Sigmoid colon (tissue), 6 donors: ENCODE measurements at regions not wholly inside any gene's neighbourhood (a gene's known extent, or its start where the extent isn't known, plus 50 kb on each side); places are given as distances from the start of the nearest gene placed in this dataset.

ENCODE experiments used
- DNase-seq: peaks from one replicate; pipeline ENCODE4 v3.0.0-alpha.2; 2019
- H3K27ac ChIP-seq, 4 donors: fragments of 200-600 bp; sonication (generic); one replicate each; pipeline ENCODE4 v1.5.1; 2016 to 2019; ENCODE audit warnings: mild to moderate bottlenecking in 1 of 4
- H3K27me3 ChIP-seq, 3 donors: fragments of 200-600 bp; sonication (generic); one replicate each; pipeline ENCODE4 v1.5.1; 2019; ENCODE audit warnings: mild to moderate bottlenecking in 1 of 3
- H3K36me3 ChIP-seq, 4 donors: fragments of 200-600 bp; sonication (generic); one replicate each; pipeline ENCODE4 v1.5.1; 2016 to 2019
- H3K4me1 ChIP-seq, 4 donors: fragments of 200-600 bp; sonication (generic); one replicate each; pipeline ENCODE4 v1.5.1; 2017 to 2019
- H3K4me3 ChIP-seq, 4 donors: fragments of 200-600 bp; sonication (generic); one replicate each; pipeline ENCODE4 v1.5.1; 2017 to 2019; ENCODE audit warnings: mild to moderate bottlenecking in 2 of 4, moderate library complexity in 1 of 4
- H3K9me3 ChIP-seq, 4 donors: fragments of 200-600 bp in 3 of 4; sonication (generic) in 3 of 4; one replicate each; pipeline versions ENCODE4 v1.5.1 to v1.6.1; 2013 to 2019
- CTCF ChIP-seq, 4 experiments: fragments of 450-650 bp in 3 of 4; fragments of 200-600 bp in 1 of 4; IDR thresholded peaks; one replicate each; pipeline ENCODE4 v1.5.1; 2016 to 2019; ENCODE audit warnings: antibody characterized with exemption in 4 of 4, mild to moderate bottlenecking in 3 of 4, moderate library complexity in 2 of 4
- EP300 ChIP-seq, 4 donors: sonication (generic); formaldehyde crosslinking; IDR thresholded peaks; one replicate each; pipeline ENCODE4 v1.6.1; 2017; ENCODE audit warnings: antibody characterized with exemption in 4 of 4
- POLR2A ChIP-seq, 2 donors: fragments of 450-650 bp; IDR thresholded peaks; one replicate each; pipeline ENCODE4 v1.6.1; 2016; ENCODE audit warnings: antibody characterized with exemption in 2 of 2, mild to moderate bottlenecking in 2 of 2, moderate library complexity in 2 of 2
- POLR2AphosphoS5 ChIP-seq, 4 donors: sonication (generic); formaldehyde crosslinking; IDR thresholded peaks; one replicate each; pipeline ENCODE4 v1.6.1; 2017; ENCODE audit warnings: antibody characterized with exemption in 4 of 4
- WGBS, 2 donors: extraction: QIAGEN DNeasy Blood & Tissue Kit; methylation state at CpG; one replicate each; pipeline ENCODE4 v1.1.7; 2013; 5-methylcytosine and 5-hydroxymethylcytosine counted together
- intact Hi-C: fragments of 100-400 bp; cut with DNase I; formaldehyde crosslinking; loops from one replicate; pipeline ENCODE4 v1.15.1; 2023
- donor health status: healthy with polysubstance abuse.
- donor health status: healthy.

- Histone ChIP-seq H3K4me3 (no peak overlapping the region), H3K36me3 (no peaks in the 10 kb centered on the region), H3K27me3 (no peaks in the 10 kb centered on the region), H3K27ac (no peak overlapping the region), H3K9me3 (no peaks in the 10 kb centered on the region), H3K4me1 (no peaks in the 10 kb centered on the region)
- 90 to 95% methylated on average over 16 of the region's 16 CpGs for WGBS, 2 donors
- DNase-seq, result no peak
- intact Hi-C loops, result no loop called here
- TF ChIP-seq POLR2A (IDR thresholded peaks at IDR 0.05), result no peak
- no peak for TF ChIP-seq EP300 (IDR thresholded peaks at IDR 0.05)
- no peak for TF ChIP-seq CTCF (IDR thresholded peaks at IDR 0.05)
- TF ChIP-seq POLR2AphosphoS5 (IDR thresholded peaks at IDR 0.05), result no peak
These were observed 61.7 kb upstream of the ZNF469 start for GRCh38 chr16:88320947-88321634.

GRCh38 chr16:88321635-88322499 is 60.9 kb upstream of the ZNF469 start:
- no peak overlapping the region for H3K27ac ChIP-seq
- intact Hi-C loops, result no loop called here
- no peak for TF ChIP-seq EP300 (IDR thresholded peaks at IDR 0.05)
- no peak for TF ChIP-seq POLR2AphosphoS5 (IDR thresholded peaks at IDR 0.05)
- TF ChIP-seq CTCF (IDR thresholded peaks at IDR 0.05), result no peak
- no peak for TF ChIP-seq POLR2A (IDR thresholded peaks at IDR 0.05)
- WGBS, 2 donors, result 93 to 95% methylated on average over 32 of the region's 32 CpGs
- no peaks in the 10 kb centered on the region for H3K27me3 ChIP-seq
- H3K9me3 ChIP-seq, result no peaks in the 10 kb centered on the region
- H3K4me1 ChIP-seq, result no peaks in the 10 kb centered on the region
- DNase-seq, result no peak
- H3K4me3 ChIP-seq, result no peak overlapping the region
- no peaks in the 10 kb centered on the region for H3K36me3 ChIP-seq

- H3K27ac ChIP-seq, result no peak overlapping the region
- WGBS, 2 donors, result 93 to 94% methylated on average over 19 of the region's 19 CpGs
- H3K27me3 ChIP-seq, result no peaks in the 10 kb centered on the region
- DNase-seq, result no peak
- H3K4me3 ChIP-seq, result no peak overlapping the region
- intact Hi-C loops, result no loop called here
- TF ChIP-seq POLR2AphosphoS5 (IDR thresholded peaks at IDR 0.05) (no peak), EP300 (IDR thresholded peaks at IDR 0.05) (no peak), POLR2A (IDR thresholded peaks at IDR 0.05) (no peak), CTCF (IDR thresholded peaks at IDR 0.05) (no peak)
- no peaks in the 10 kb centered on the region for H3K4me1 ChIP-seq
- H3K36me3 ChIP-seq, result no peaks in the 10 kb centered on the region
- H3K9me3 ChIP-seq, result no peaks in the 10 kb centered on the region
These were observed 60.2 kb upstream of the ZNF469 start for GRCh38 chr16:88322500-88322970.

GRCh38 chr16:88323041-88323440 is 59.7 kb upstream of the ZNF469 start:
- no peaks in the 10 kb centered on the region for H3K36me3 ChIP-seq
- intact Hi-C loops, result no loop called here
- no peak for DNase-seq
- no peak overlapping the region for H3K27ac ChIP-seq
- TF ChIP-seq POLR2A (IDR thresholded peaks at IDR 0.05) (no peak), CTCF (IDR thresholded peaks at IDR 0.05) (no peak)
- WGBS, 2 donors, result 87 to 88% methylated on average over 9 of the region's 9 CpGs
- H3K4me1 ChIP-seq, result no peaks in the 10 kb centered on the region
- H3K4me3 ChIP-seq, result no peak overlapping the region
- H3K27me3 ChIP-seq, result no peaks in the 10 kb centered on the region
- no peaks in the 10 kb centered on the region for H3K9me3 ChIP-seq
